ENCODE measurements at regions not wholly inside any gene's neighbourhood (a gene's known extent, or its start where the extent isn't known, plus 50 kb on each side); places are given as distances from the start of the nearest gene placed in this dataset.

- Histone ChIP-seq H3K36me3 (ENCODE audit: control insufficient read depth in 2 of 2, insufficient read depth in 1 of 2, low read length in 2 of 2) (no peaks in the 10 kb centered on the region), H3K4me1 (ENCODE audit: control insufficient read depth, insufficient read depth, low read length) (no peaks in the 10 kb centered on the region), H3K9me3 (ENCODE audit: control insufficient read depth, insufficient read depth, low read depth, low read length) (no peaks in the 10 kb centered on the region), H3K27ac (ENCODE audit: extremely low read depth, low read depth, low read length) (no peak overlapping the region), H3K4me3 (ENCODE audit: low read depth, low read length) (no peak overlapping the region)
- POLR2A ChIA-PET, result no interaction called here
- CTCF ChIA-PET, result interaction anchor here (0.9 kb wide), 1 partner anchor 30 kb away, joined by 5 read pairs; no protein-coding TSS in a partner anchor
- TF ChIP-seq ZFP3 (tag by site-specific recombination; IDR thresholded peaks at IDR 0.05; ENCODE audit: low read depth) (no peak), ZNF335 (tag by site-specific recombination; conservative IDR thresholded peaks at IDR 0.05) (no peak), ZBTB7A (tag by site-specific recombination; IDR thresholded peaks at IDR 0.05; ENCODE audit: low read depth) (no peak), ZNF416 (tag by site-specific recombination; IDR thresholded peaks at IDR 0.05) (no peak), ZBTB17 (tag by site-specific recombination; IDR thresholded peaks at IDR 0.05) (no peak), SP2 (tag by site-specific recombination; IDR thresholded peaks at IDR 0.05) (no peak), ZNF560 (tag by site-specific recombination; IDR thresholded peaks at IDR 0.05; ENCODE audit: borderline replicate concordance) (no peak), ZNF24 (tag by site-specific recombination; IDR thresholded peaks at IDR 0.05) (no peak), SP3 (tag by site-specific recombination; IDR thresholded peaks at IDR 0.05) (no peak), GLI2 (tag by site-specific recombination; IDR thresholded peaks at IDR 0.05; ENCODE audit: borderline replicate concordance, low read depth) (no peak), ZNF571 (tag by site-specific recombination; IDR thresholded peaks at IDR 0.05) (no peak), BCL11A (tag by site-specific recombination; IDR thresholded peaks at IDR 0.05; ENCODE audit: low read depth) (no peak), ZNF843 (tag by site-specific recombination; IDR thresholded peaks at IDR 0.05) (no peak)
Observed at GRCh38 chr12:75735853-75736252, 224.4 kb upstream of the KRR1 start.

- ChIA-PET POLR2A (interaction anchor here (0.5 kb wide), 1 partner anchor 62 kb away, joined by 4 read pairs; no protein-coding TSS in a partner anchor), CTCF (interaction anchor here (0.7 kb wide), 2 partner anchors 30 to 90 kb away, joined by 3 to 4 read pairs; no protein-coding TSS in a partner anchor)
- Histone ChIP-seq H3K9me3 (ENCODE audit: control insufficient read depth, insufficient read depth, low read depth, low read length) (no peaks in the 10 kb centered on the region), H3K27ac (ENCODE audit: extremely low read depth, low read depth, low read length) (no peak overlapping the region), H3K4me1 (ENCODE audit: control insufficient read depth, insufficient read depth, low read length) (peaks cover 12% of the 10 kb centered on the region), H3K4me3 (ENCODE audit: low read depth, low read length) (no peak overlapping the region), H3K36me3 (ENCODE audit: control insufficient read depth in 2 of 2, insufficient read depth in 1 of 2, low read length in 2 of 2) (no peaks in the 10 kb centered on the region)
- TF ChIP-seq ZBTB44 (tag by site-specific recombination; IDR thresholded peaks at IDR 0.05), result no peak
- TF ChIP-seq GLIS2 (tag by site-specific recombination; IDR thresholded peaks at IDR 0.05), result no peak
- no peak for TF ChIP-seq BCL11A (tag by site-specific recombination; IDR thresholded peaks at IDR 0.05; ENCODE audit: low read depth)
- no peak for TF ChIP-seq ZNF629 (tag by site-specific recombination; IDR thresholded peaks at IDR 0.05)
- TF ChIP-seq ZNF792 (tag by site-specific recombination; IDR thresholded peaks at IDR 0.05), result no peak
- no peak for TF ChIP-seq ZNF280C (tag by site-specific recombination; IDR thresholded peaks at IDR 0.05)
- no peak for TF ChIP-seq ZNF133 (tag by site-specific recombination; IDR thresholded peaks at IDR 0.05)
- no peak for TF ChIP-seq ZNF837 (tag by site-specific recombination; IDR thresholded peaks at IDR 0.05)
- no peak for TF ChIP-seq ZNF350 (tag by site-specific recombination; IDR thresholded peaks at IDR 0.05)
- no peak for TF ChIP-seq SP7 (tag by site-specific recombination; IDR thresholded peaks at IDR 0.05)
- no peak for TF ChIP-seq PRDM4 (tag by site-specific recombination; IDR thresholded peaks at IDR 0.05)
Observed at GRCh38 chr12:75728826-75729225, 217.4 kb upstream of the KRR1 start.
